GM23338 (cell line): ENCODE measurements at regions not wholly inside any gene's neighbourhood (a gene's known extent, or its start where the extent isn't known, plus 50 kb on each side); places are given as distances from the start of the nearest gene placed in this dataset.

Experiments used
- ATAC-seq: fragments of 200-7000 bp; cut with Tn5 transposase; 3 replicates; pipeline ENCODE4 v1.9.1; 2020
- DNase-seq: peaks from one replicate; pipeline ENCODE4 v3.0.0-alpha.2; 2015; ENCODE audit warnings: low spot score
- H2AFZ ChIP-seq: fragments of 200-600 bp; sonication (generic); 2 replicates; pipeline ENCODE4 v1.8.0; 2016; ENCODE audit warnings: antibody characterized with exemption, mild to moderate bottlenecking, moderate library complexity
- H3F3A ChIP-seq: fragments of 200-600 bp; sonication (generic); replicated peaks from 2 replicates; pipeline ENCODE4 v1.8.0; 2017; ENCODE audit warnings: antibody characterized with exemption, mixed run types, low read depth
- H3K27ac ChIP-seq: fragments of 200-600 bp; sonication (generic); 2 replicates; pipeline ENCODE4 v1.6.1; 2016; ENCODE audit warnings: low read depth
- H3K27me3 ChIP-seq: fragments of 200-600 bp; sonication (generic); 2 replicates; pipeline ENCODE4 v1.8.0; 2016; ENCODE audit warnings: mild to moderate bottlenecking, mixed run types, moderate library complexity; ENCODE audit not compliant: insufficient read depth
- H3K36me3 ChIP-seq: fragments of 200-600 bp; sonication (generic); 2 replicates; pipeline ENCODE4 v1.8.0; 2016; ENCODE audit warnings: mild to moderate bottlenecking; ENCODE audit not compliant: insufficient read depth
- H3K4me1 ChIP-seq: fragments of 200-600 bp; sonication (generic); 2 replicates; pipeline ENCODE4 v1.8.0; 2016; ENCODE audit warnings: mild to moderate bottlenecking, moderate library complexity; ENCODE audit not compliant: insufficient read depth
- H3K4me2 ChIP-seq: fragments of 200-600 bp; sonication (generic); 2 replicates; pipeline ENCODE4 v1.7.1; 2017; ENCODE audit warnings: mixed run types
- H3K4me3 ChIP-seq: fragments of 200-600 bp; sonication (generic); 2 replicates; pipeline ENCODE4 v1.6.1; 2016; ENCODE audit warnings: mixed run types
- H3K79me2 ChIP-seq: fragments of 200-600 bp; sonication (generic); replicated peaks from 2 replicates; pipeline ENCODE4 v1.8.0; 2017; ENCODE audit warnings: mild to moderate bottlenecking; ENCODE audit not compliant: insufficient read depth
- H3K9me2 ChIP-seq: fragments of 200-600 bp; sonication (generic); 2 replicates; pipeline ENCODE4 v1.8.0; 2017; ENCODE audit not compliant: insufficient read depth
- H4K20me1 ChIP-seq: fragments of 200-600 bp; sonication (generic); replicated peaks from 2 replicates; pipeline ENCODE4 v1.8.0; 2017; ENCODE audit warnings: mild to moderate bottlenecking; ENCODE audit not compliant: insufficient read depth
- H3K27ac Mint-ChIP-seq: 2 replicates; pipeline ENCODE4 v1.8.0; 2020; ENCODE audit warnings: inconsistent platforms, mild to moderate bottlenecking, moderate library complexity, mixed read lengths
- H3K27me3 Mint-ChIP-seq: 3 replicates; pipeline ENCODE4 v1.8.0; 2022; ENCODE audit warnings: low read depth, mild to moderate bottlenecking, moderate library complexity, mixed read lengths, inconsistent platforms; ENCODE audit not compliant: insufficient read depth, poor library complexity
- H3K36me3 Mint-ChIP-seq: 3 replicates; pipeline ENCODE4 v1.8.0; 2021; ENCODE audit warnings: low read depth, mild to moderate bottlenecking, inconsistent platforms, moderate library complexity, mixed read lengths
- H3K4me1 Mint-ChIP-seq: 3 replicates; pipeline ENCODE4 v1.8.0; 2020; ENCODE audit warnings: mild to moderate bottlenecking, inconsistent platforms, mixed read lengths
- H3K4me3 Mint-ChIP-seq: 3 replicates; pipeline ENCODE4 v1.8.0; 2021; ENCODE audit warnings: moderate library complexity, mild to moderate bottlenecking, inconsistent platforms, mixed read lengths
- H3K9me3 Mint-ChIP-seq: 3 replicates; pipeline ENCODE4 v1.8.0; 2020; ENCODE audit warnings: moderate library complexity, mild to moderate bottlenecking, inconsistent platforms, mixed read lengths
- CREB1 ChIP-seq: fragments of 250-450 bp; sonication (Bioruptor Pico); IDR thresholded peaks from 2 replicates; pipeline ENCODE4 v1.5.0; 2020; ENCODE audit warnings: low read depth, mild to moderate bottlenecking, moderate library complexity
- CTCF ChIP-seq, 2 experiments: fragments of 200-600 bp in 1 of 2; sonication (generic) in 1 of 2; conservative IDR thresholded peaks; 2 replicates each; pipeline versions ENCODE4 v1.5.1 to v1.6.1; 2016 to 2017; ENCODE audit warnings: antibody characterized with exemption in 2 of 2, low read depth in 2 of 2, mild to moderate bottlenecking in 2 of 2, moderate library complexity in 1 of 2
- ETS1 ChIP-seq: IDR thresholded peaks from 2 replicates; pipeline ENCODE4 v1.6.1; 2016; ENCODE audit warnings: antibody characterized with exemption
- EZH2 ChIP-seq: fragments of 200-600 bp; sonication (generic); IDR thresholded peaks from one replicate; pipeline ENCODE4 v1.8.0; 2017; ENCODE audit warnings: antibody characterized with exemption, mild to moderate bottlenecking, low read depth; ENCODE audit not compliant: unreplicated experiment
- EZH2phosphoT487 ChIP-seq: fragments of 200-600 bp; sonication (generic); IDR thresholded peaks from one replicate; pipeline ENCODE4 v1.8.1; 2018; ENCODE audit warnings: antibody characterized with exemption; ENCODE audit not compliant: unreplicated experiment
- JUNB ChIP-seq: IDR thresholded peaks from one replicate; pipeline ENCODE4 v1.6.1; 2016; ENCODE audit warnings: antibody characterized with exemption; ENCODE audit not compliant: unreplicated experiment
- NANOG ChIP-seq: IDR thresholded peaks from 2 replicates; pipeline ENCODE4 v1.6.1; 2016; ENCODE audit warnings: antibody characterized with exemption, borderline replicate concordance
- POLR2AphosphoS5 ChIP-seq: IDR thresholded peaks from 2 replicates; pipeline ENCODE4 v1.6.1; 2016; ENCODE audit warnings: antibody characterized with exemption, low read depth
- REST ChIP-seq: IDR thresholded peaks from one replicate; pipeline ENCODE4 v1.6.1; 2018; ENCODE audit warnings: antibody characterized with exemption; ENCODE audit not compliant: unreplicated experiment
- STAT1 ChIP-seq: IDR thresholded peaks from one replicate; pipeline ENCODE4 v1.6.1; 2016; ENCODE audit warnings: antibody characterized with exemption; ENCODE audit not compliant: unreplicated experiment
- ZNF114 ChIP-seq: fragments of 250-450 bp; sonication (Bioruptor Pico); IDR thresholded peaks from 2 replicates; pipeline ENCODE4 v1.5.0; 2020; ENCODE audit warnings: mild to moderate bottlenecking, moderate library complexity
- ZNF331 ChIP-seq: fragments of 250-450 bp; sonication (Bioruptor Pico); IDR thresholded peaks from 2 replicates; pipeline ENCODE4 v1.5.0; 2020; ENCODE audit warnings: low read depth, mild to moderate bottlenecking, moderate library complexity

GRCh38 chr4:30939684-30940083 is 219.5 kb downstream of the PCDH7 start:
- Mint-ChIP-seq H3K9me3 (no peaks in the 10 kb centered on the region), H3K27me3 (no peaks in the 10 kb centered on the region), H3K4me3 (no peak overlapping the region), H3K36me3 (no peaks in the 10 kb centered on the region), H3K27ac (0 out of 2 replicates have a peak overlapping the region, but pooled peaks have one; percentile 22), H3K4me1 (peaks cover 4% of the 10 kb centered on the region)
- DNase-seq (no peak), ATAC-seq (no peak)
- Histone ChIP-seq H3K27me3 (no peaks in the 10 kb centered on the region), H3K36me3 (no peaks in the 10 kb centered on the region), H3K4me3 (no peak overlapping the region), H3K4me1 (no peaks in the 10 kb centered on the region), H3K27ac (no peak overlapping the region), H2AFZ (no peak overlapping the region), H3K9me2 (no peaks in the 10 kb centered on the region), H3F3A (no peaks in the 10 kb centered on the region), H3K79me2 (no peaks in the 10 kb centered on the region), H4K20me1 (no peaks in the 10 kb centered on the region), H3K4me2 (no peak overlapping the region)
- TF ChIP-seq STAT1, result no peak

- no peak overlapping the region for H3K4me3 Mint-ChIP-seq
- Histone ChIP-seq H3K4me3 (no peak overlapping the region), H3K79me2 (no peaks in the 10 kb centered on the region), H3K36me3 (no peaks in the 10 kb centered on the region), H3K4me1 (no peaks in the 10 kb centered on the region), H3K9me2 (no peaks in the 10 kb centered on the region), H3F3A (no peaks in the 10 kb centered on the region), H2AFZ (no peak overlapping the region), H3K27ac (no peak overlapping the region), H3K4me2 (no peak overlapping the region), H4K20me1 (no peaks in the 10 kb centered on the region), H3K27me3 (no peaks in the 10 kb centered on the region)
- H3K36me3 Mint-ChIP-seq, result no peaks in the 10 kb centered on the region
- H3K27me3 Mint-ChIP-seq, result no peaks in the 10 kb centered on the region
- DNase-seq, result no peak
- ATAC-seq, result no peak
- peaks cover 12% of the 10 kb centered on the region for H3K4me1 Mint-ChIP-seq
- no peaks in the 10 kb centered on the region for H3K9me3 Mint-ChIP-seq
- H3K27ac Mint-ChIP-seq, result no peak overlapping the region
- TF ChIP-seq NANOG, result no peak
- no peak for TF ChIP-seq ZNF114 (CRISPR knock-in tag)
- no peak for TF ChIP-seq JUNB
- TF ChIP-seq CREB1 (CRISPR knock-in tag), result no peak
- no peak for TF ChIP-seq EZH2phosphoT487
- no peak for TF ChIP-seq EZH2
- TF ChIP-seq ZNF331, result no peak
- TF ChIP-seq REST, result no peak
- TF ChIP-seq STAT1, result no peak
- no peak for TF ChIP-seq CTCF (conservative IDR thresholded peaks at IDR 0.05; ENCODE audit: low read depth in 2 of 2)
- no peak for TF ChIP-seq POLR2AphosphoS5
- TF ChIP-seq ETS1, result no peak
Measured at GRCh38 chr4:30941641-30942040, 221.5 kb downstream of the PCDH7 start.
